HEK293 (cell line): ENCODE measurements at regions not wholly inside any gene's neighbourhood (a gene's known extent, or its start where the extent isn't known, plus 50 kb on each side); places are given as distances from the start of the nearest gene placed in this dataset.
"Not testable (repeated sequence)": the region's sequence is repeated elsewhere in the genome, so short reads cannot be mapped to it uniquely, and the experiment has no call there.

Experiments used
- ATF2 ChIP-seq: fragments of 450-650 bp; formaldehyde crosslinking; IDR thresholded peaks from 2 replicates; pipeline ENCODE4 v1.5.1; 2016; ENCODE audit warnings: missing biosample characterization, missing genetic modification characterization, low read depth
- CTCF ChIP-seq: fragments of 450-650 bp; formaldehyde crosslinking; IDR thresholded peaks from 2 replicates; pipeline ENCODE4 v1.5.1; 2016; ENCODE audit warnings: missing biosample characterization, missing genetic modification characterization
- HIC1 ChIP-seq: fragments of 450-650 bp; formaldehyde crosslinking; IDR thresholded peaks from 2 replicates; pipeline ENCODE4 v1.5.1; 2016; ENCODE audit warnings: missing biosample characterization, missing genetic modification characterization
- HOXA7 ChIP-seq: sonication (generic); formaldehyde crosslinking; IDR thresholded peaks from 2 replicates; pipeline ENCODE4 v1.8.1; 2022; ENCODE audit warnings: missing genetic modification reagents, borderline replicate concordance
- SP2 ChIP-seq: fragments of 450-650 bp; formaldehyde crosslinking; IDR thresholded peaks from 2 replicates; pipeline ENCODE4 v1.5.1; 2016; ENCODE audit warnings: missing biosample characterization, missing genetic modification characterization
- SP7 ChIP-seq: fragments of 450-650 bp; formaldehyde crosslinking; IDR thresholded peaks from 2 replicates; pipeline ENCODE4 v1.5.1; 2016; ENCODE audit warnings: missing biosample characterization, missing genetic modification characterization
- ZBTB11 ChIP-seq: fragments of 450-650 bp; formaldehyde crosslinking; conservative IDR thresholded peaks from 2 replicates; pipeline ENCODE4 v1.5.1; 2016; ENCODE audit warnings: low read depth, missing biosample characterization, missing genetic modification characterization
- ZNF513 ChIP-seq: fragments of 450-650 bp; IDR thresholded peaks from 2 replicates; pipeline ENCODE4 v1.5.1; 2018; ENCODE audit warnings: missing biosample characterization, missing genetic modification characterization

DNA sequence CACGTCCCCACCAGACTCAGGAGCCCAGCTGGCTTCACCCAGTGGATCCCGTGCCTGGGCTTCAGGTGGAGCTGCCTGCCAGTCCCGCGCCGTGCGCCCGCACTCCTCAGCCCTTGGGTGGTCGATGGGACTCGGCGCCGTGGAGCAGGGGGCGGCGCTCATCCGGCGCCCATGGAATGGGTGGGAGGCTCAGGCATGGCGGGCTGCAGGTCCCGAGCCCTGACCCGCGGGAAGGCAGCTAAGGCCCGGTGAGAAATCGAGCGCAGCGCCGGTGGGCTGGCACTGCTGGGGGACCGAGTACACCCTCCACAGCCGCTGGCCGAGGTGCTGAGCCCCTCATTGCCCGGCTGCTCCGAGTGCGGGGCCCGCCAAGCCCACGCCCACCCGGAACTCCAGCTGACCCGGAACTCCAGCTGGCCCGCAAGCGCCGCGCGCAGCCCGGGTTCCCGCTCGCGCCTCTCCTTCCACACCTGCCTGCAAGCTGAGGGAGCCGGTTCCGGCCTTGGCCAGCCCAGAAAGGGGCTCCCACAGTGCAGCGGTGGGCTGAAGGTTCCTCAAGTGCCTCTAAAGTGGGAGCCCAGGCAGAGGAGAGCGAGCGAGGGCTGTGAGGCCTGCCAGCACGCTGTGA is 1184.6 kb downstream of the PLA2G4A start:
- TF ChIP-seq CTCF (tag by site-specific recombination); ZBTB11 (tag by site-specific recombination); SP2 (tag by site-specific recombination); HOXA7; SP7 (tag by site-specific recombination); ATF2; HIC1 (tag by site-specific recombination); ZNF513 (tag by site-specific recombination): not testable (repeated sequence)
